DMS153 treated with DMSO at 0.1 percent for 48 hours (cell line): ENCODE measurements at regions not wholly inside any gene's neighbourhood (a gene's known extent, or its start where the extent isn't known, plus 50 kb on each side); places are given as distances from the start of the nearest gene placed in this dataset.

Experiments
- DNase-seq: peaks from one replicate; lab custom pipeline; 2025; ENCODE audit not compliant: unreplicated experiment; lab: John Stamatoyannopoulos, UW

GRCh38 chr2:144607891-144608521, 88.1 kb upstream of the ZEB2 start:
- no peak for DNase-seq

- DNase-seq, result no peak
Measured at GRCh38 chr2:144607099-144607498, 87.2 kb upstream of the ZEB2 start.

GRCh38 chr2:144606466-144607095, 86.7 kb upstream of the ZEB2 start:
- no peak for DNase-seq

GRCh38 chr2:144605231-144605840, 85.4 kb upstream of the ZEB2 start:
- no peak for DNase-seq

DNA sequence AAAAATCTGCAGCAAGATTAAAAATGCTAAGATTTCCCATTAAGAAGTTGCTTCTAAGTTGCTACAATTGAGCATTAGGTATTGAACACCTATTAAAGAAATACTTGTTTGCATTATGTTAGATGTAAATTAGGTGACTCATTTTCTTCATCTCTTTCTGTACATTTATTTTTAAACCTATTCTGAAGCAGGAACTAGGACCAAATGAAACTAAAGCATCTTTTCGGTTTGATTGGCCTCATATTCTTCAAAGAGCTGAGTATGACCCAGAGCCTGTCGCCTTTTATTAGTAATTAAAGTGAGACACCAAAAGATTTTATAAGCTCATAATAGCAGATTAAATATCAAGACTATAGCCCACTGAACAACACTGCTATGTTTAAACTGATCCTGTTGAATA, 83.4 kb upstream of the ZEB2 start:
- no peak for DNase-seq

- no peak for DNase-seq
Measured at GRCh38 chr2:144598906-144599305, 79.0 kb upstream of the ZEB2 start.

DNA sequence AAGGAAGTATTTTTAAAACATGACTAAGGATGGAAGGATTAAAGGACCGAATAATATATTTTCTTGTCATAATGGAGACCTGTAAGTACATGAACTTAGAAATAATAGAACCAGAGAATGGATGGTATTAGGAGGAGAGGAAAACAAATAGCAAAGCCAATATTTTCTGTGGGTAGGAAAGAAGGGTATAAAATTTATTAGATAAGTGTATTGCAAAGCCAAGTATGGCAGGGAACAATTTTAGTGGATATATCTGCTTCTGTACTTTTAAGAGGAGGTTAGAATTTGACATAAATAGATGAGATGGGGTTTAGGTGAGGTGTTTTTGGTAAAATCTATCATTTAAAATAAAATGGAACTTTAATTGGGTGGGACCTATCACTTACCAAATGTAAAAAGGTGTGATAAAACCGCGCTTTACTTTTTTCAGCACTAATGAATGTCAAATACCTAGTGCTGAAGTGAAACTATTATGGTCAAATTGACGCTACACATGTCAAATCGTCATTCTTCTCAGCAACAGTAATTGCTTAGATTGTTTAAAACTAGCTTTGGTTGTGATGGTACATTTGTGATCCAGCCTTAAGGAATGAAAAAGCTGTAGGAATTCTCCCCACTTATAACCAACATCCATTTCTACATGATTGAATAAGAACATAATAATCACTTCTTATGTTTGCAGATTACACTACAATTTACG, 78.1 kb upstream of the ZEB2 start:
- DNase-seq, result no peak

DNA sequence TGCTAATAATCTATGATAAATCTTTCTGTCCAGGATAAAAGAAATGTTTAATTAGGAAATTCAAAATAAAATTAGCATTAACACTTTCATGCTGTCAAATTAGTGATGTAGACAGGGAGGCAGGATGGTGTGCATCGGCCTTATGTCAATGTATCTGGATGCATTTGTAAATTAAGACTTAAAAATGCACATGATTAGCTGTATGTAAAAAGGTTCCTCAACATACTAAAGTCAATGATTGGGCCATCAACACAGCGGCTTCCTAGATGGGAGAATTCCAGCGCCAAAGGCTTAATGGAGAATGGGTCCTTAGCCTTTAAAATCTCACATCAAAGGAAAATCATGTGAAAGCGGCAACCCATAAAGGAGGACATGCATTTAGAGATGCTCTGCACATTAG, 77.5 kb upstream of the ZEB2 start:
- no peak for DNase-seq

DNA sequence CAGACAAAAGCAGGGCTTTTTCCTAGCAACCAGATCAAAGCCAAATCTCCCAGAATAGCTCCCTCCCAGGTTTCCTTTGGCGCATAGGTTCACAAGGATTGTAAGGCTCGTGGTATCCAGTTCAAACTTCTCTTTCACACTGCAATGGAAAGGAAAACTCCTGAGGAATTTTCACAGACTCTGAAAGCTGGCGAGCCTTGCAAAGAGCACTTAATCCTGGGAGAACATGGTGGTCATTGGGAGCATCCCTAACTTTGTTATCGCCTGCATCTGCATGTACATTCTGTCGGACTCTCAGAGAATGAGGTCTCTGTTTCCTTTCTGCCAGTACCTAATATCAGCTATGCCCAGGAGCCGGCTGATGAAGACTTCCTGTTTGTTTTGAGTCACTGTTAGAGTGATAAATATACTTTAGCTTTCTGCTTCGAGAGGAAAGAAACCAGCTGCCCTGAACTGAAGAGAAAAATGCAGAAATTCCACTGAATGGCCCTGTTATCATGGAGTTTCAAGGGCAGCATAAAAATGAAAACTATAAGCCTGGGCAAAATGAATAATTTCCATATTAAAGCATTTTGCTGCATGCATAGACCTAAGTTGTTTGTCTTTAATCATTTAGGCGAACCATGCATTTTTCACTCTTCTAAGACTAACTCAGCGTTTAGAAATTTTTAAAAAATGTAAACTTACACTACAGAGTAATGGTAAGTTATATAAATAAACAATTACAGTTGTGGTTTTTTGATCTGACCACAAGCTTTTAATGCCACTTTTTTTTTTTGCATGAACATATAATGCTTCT, 76.4 kb upstream of the ZEB2 start:
- peak; percentile 44 for DNase-seq

DNA sequence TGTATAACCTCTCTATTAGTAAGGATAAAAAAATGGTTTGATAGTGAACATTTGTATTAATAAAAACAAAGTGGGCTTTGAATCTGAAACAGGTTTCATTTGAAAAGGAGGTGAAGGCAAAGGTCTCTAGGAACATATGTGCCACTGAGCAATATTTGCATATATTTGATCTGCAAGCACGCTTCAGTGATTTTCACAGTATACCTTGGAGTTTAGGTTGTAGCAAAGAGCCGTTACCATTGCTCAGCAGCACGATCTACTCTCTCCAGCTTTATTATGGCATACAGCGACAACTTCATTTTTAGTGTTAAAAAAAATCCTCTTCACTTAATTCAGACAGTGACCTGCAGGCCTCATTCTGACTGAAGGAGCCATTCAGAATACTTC, 75.8 kb upstream of the ZEB2 start:
- no peak for DNase-seq

- DNase-seq, result no peak
Measured at GRCh38 chr2:144595279-144595678, 75.4 kb upstream of the ZEB2 start.

- DNase-seq, result no peak
Measured at GRCh38 chr2:144593803-144594202, 73.9 kb upstream of the ZEB2 start.

GRCh38 chr2:144592500-144593256, 72.8 kb upstream of the ZEB2 start:
- no peak for DNase-seq

DNA sequence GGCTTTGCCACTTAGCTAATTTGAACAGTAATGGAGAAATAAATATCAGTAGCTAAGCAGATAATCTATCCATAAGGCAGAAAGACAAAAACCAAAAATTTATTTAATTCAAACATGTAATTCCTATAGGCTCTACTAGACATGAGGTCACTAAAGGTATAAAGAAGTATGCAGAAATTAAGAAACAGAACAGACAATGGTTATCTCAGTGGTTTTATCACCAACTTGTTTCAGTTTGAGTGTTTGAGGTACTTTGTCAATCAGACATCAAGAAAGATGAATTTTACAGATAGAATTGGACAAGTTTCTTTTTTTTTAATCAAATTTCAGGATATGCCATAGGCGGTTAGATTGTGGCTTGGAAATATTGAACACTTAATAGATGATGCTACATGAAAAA, 67.4 kb upstream of the ZEB2 start:
- no peak for DNase-seq

DNA sequence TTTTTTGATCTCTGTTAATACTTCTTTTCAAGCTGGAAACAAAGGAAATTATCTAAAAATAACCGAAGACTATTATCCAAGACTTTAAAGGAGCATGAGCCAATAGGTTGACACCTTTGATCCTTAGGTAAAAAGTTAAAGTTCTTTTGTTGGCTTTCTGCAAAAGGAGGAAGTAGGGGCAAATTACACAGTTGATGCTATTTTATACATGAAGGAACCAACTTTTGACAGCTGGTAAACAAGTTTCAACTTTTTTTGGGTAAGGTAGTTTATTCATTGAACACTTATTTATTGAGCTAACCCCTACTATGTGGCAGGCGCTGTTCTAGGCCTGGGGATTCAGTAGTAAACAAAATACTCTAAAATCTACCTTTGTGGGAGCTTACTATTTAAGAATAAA, 66.6 kb upstream of the ZEB2 start:
- DNase-seq, result no peak

DNA sequence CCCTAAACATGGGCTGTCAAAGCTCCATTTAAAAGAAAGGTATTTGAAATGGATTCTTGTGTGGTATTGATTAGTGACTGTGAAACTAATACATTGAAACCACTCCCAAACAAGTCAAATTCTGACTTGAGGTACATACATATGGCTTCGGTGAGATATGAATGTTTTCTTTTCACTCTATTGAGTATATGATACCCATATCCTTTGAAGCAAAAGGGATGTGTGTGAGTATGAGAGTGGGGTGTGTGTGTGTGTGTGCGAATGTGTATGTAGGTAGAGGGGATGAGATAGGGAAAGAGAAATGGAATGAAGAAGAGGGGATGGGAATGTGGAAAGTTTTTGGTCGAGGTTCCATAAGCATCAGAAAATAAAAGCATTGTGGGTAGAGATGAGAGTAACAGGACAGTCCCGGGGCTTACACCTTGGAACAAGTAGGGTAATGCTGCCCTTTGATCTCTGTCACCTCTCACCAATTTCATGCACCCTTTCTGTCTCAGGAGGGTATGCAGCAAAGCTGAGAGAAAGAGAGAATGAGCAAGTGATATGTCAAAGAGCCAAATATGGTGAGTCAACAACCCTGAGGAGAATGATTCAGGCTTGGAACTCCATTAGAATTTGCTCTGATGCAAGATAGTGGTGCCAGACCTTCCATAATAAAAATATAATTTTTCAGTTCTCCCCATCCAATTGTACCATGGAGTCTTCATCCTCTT, 64.0 kb upstream of the ZEB2 start:
- DNase-seq, result no peak

- DNase-seq, result no peak
Measured at GRCh38 chr2:144583381-144583729, 63.4 kb upstream of the ZEB2 start.

GRCh38 chr2:144582651-144583380, 62.9 kb upstream of the ZEB2 start:
- no peak for DNase-seq

- DNase-seq, result no peak
Measured at GRCh38 chr2:144580521-144581161, 60.7 kb upstream of the ZEB2 start.
